Stimulated activated naive CD8-positive, alpha-beta T cell treated with anti-CD3 and anti-CD28 coated beads, Interleukin-15, Interleukin-2, amounts not matched to agents 100 U/mL and 50 U/mL, for 24 hours (primary cell): ENCODE measurements at regions not wholly inside any gene's neighbourhood (a gene's known extent, or its start where the extent isn't known, plus 50 kb on each side); places are given as distances from the start of the nearest gene placed in this dataset.

Experiments used
- ATAC-seq: fragments of 150-1000 bp; cut with Tn5 transposase; one replicate; pipeline ENCODE4 v1.10.0; 2021
- DNase-seq: peaks from one replicate; pipeline ENCODE4 v3.0.0; 2021

DNA sequence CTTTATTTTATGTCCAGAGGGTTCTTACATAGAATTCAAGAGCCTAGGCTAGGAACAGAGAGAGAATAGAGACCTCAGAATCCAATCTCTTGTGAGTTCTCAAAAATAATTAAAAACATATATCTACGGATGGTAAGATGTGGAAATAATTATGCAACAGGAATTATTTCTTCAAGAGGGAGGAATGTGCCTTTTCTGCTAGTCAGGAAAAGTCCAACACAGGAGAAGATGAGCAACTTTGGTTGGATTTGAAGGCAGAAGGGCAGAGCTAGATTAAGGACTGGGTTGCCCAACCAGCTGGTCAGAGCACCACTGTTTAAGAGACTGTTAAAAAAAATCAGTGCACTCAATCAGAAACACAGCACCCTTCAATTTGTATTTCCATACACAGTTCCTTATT, 365.5 kb downstream of the ETNK1 start:
- ATAC-seq (no peak), DNase-seq (no peak)

DNA sequence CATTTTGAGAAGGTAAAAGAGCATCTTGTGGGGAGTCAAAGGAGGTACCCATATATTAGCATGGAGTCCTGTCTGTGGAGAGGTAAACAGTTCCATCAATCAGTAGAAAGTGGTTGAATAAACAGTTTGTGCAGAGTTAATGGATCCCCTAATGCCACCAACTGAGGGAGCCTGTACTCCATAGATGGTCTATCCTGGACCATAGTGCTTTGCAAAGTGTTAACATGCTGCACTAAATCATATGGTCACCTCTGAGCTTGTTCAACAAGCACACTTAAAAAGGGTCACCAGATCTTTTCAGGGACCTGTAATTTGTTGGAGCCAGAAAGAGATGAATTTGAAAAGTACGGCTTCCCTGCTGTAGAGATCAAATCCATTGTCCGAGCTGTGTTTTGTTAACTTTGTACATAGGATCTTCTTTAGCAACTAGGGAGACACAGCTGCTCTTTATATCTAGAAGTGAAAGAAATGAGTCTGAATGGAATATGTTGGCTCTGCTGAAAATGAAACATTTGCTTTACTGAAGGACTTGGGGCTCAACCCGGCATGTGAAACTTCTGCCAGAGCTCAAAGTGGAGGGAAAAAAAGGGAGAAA, 366.4 kb downstream of the ETNK1 start:
- no peak for DNase-seq
- ATAC-seq = no peak

DNA sequence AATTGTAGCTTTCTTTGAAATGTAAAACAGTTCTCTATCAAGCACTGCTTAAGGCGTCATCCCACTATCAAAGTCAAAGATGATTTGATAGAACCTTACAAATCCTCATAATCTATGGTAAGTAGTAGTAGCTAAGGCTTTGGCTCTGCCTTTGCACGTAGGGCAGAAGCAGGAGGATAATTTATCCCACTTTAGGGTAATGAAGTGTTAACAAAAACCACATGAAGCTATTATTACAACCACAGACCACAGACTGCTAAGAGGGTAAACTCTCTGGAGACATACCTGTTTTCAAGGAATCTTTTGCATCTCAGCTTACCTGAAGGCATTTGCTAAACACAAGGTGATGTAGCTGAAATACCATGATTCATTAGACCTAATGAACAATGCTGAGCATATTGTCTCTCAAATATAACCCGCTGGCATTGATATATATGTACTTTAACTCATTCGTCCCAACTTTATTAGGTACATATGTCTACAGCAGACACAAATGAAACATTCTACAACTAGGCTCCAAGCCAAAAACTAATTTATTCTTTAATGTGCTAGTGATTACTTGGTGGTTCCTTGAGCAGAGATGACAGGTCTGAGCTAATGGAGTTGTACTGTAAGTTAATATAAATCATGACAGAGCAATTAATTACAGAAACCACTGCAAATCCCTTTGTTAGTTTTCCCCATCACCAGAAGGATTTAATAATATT, 368.8 kb downstream of the ETNK1 start:
- ATAC-seq (no peak), DNase-seq (no peak)

DNA sequence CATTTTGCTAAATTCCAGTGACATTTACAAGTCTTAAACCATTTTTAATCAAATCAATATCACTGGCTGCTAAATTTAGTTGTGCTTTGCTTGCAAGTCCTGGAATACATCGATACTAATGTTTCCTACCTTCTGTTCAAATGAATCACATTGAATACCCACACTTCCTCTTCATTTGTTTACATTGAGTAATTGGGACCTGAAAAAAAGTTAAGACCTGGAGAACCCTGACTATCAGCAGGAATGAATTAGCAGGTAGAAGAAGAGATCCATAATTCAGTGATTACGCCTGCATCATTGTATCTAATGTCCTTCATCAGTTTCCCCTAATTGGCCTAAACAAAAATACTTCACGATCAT, 369.3 kb downstream of the ETNK1 start:
- no peak for DNase-seq
- ATAC-seq = no peak

DNA sequence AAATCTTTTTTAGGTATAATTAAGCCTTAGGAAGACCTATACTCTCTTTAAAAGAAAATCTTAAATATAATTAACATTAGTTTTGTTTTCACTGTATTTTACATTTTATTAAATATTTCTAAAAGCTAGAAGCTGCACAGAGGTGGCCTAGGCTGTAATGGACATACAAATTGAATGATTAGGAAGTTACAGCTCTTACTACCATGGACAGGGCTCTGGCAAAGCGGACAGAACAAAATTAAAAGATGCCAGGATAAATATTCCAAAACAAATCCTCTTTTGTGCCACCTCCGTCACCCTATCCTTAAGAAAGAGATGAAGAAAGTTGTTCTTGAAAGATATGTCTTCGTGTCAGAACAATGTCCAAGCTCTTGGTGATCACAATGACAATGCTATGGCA, 376.5 kb downstream of the ETNK1 start:
- DNase-seq (no peak), ATAC-seq (no peak)

DNA sequence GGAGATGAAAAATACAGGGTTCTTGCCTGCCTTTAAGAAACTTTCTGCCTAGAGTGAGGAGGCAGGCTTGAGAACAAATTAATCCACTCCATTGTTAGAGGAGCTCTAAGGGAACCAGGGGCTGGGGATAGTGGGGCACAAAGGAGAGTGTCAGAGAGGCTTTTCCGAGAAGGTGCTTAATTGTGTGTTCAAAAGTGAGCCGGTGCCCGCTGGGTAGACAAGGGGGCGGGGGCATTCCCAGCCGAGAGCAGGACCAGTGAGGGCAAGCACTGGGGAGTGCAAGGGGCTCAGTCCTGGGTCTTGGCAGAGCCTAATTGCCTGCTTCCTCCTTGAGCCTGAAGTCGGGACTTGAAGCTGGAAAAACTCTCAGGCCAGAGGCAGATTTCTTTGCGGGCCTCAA, 377.4 kb downstream of the ETNK1 start:
- no peak for DNase-seq
- no peak for ATAC-seq

DNA sequence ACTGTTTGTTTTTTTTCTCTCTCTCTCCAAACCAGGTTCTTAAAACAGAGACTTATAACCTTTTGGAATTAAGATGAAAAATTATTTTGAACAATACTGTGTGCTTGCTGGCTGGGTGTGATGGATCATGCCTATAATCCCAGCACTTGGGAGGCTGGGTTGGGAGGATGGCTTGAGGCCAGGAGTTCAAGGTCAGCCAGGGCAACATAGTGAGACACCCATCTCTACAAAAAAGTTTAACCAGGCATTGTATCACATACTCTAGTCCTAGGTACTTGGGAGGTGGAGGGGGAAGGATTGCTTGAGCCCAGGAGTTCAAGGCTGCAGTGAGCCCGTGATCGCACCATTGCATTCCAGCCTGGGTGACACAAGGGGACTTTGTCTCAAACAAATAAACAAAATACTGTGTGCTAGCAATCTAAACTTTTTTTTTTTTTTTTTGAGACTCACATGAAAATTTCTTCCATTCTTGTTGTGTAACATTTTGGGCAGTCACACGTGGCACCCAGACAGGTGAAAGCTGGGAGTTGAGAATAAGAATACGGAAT, 379.6 kb downstream of the ETNK1 start:
- ATAC-seq = no peak
- no peak for DNase-seq

DNA sequence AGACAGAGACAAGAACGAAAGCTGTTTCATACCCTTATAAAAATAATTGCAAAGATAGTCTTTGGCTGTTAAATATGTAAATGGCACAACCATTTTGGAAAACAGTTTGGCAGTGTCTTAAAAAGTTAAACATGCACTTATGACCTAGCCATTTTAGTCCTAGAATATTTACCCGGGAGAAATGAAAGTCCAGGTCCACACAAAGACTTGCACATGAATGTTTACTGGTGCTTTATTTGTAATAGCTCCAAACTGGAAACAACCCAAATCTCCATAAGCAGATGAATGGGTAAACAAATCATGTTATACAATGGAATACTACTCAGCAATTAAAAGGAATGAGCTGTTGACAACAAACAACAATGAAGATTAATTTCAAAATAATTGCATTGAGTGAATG, 380.4 kb downstream of the ETNK1 start:
- ATAC-seq (no peak), DNase-seq (no peak)

DNA sequence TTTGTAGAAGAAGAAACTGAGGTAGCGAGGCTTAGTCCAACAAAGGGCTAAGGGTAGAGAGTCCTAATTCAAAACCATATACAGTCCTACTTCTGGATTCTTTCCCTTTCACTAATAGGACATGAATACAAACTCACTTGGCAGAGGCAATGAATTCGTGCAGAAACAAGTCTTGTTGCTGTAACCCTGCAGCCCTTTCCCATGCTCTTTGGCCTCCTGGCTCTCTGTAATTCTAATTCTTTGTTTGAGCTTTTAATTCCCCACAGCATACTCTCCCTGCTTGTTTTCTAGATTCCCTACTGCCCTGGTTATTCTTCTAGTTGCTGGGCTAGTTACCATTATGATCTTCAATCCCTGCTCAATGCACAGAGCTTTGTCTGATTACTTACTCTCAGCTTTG, 381.4 kb downstream of the ETNK1 start:
- no peak for ATAC-seq
- no peak for DNase-seq

DNA sequence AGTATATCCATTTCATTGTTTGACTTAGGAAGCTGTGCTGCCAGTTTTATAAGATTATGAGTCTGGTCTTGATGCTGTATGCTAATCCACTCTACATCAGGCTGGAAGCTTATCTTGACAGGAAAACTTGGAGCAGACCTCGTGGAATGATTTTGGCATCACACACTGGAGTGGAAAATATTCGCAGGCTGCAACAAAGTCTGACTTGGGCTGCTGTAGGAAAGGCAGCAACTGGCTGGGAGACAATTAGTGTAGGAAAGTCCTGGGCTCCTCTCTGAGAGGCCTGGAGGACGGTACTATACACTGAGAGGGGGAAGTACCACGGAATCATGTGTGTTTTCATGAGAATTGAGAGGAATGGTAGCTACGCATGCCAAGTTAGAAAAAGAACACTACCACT, 383.7 kb downstream of the ETNK1 start:
- no peak for ATAC-seq

DNA sequence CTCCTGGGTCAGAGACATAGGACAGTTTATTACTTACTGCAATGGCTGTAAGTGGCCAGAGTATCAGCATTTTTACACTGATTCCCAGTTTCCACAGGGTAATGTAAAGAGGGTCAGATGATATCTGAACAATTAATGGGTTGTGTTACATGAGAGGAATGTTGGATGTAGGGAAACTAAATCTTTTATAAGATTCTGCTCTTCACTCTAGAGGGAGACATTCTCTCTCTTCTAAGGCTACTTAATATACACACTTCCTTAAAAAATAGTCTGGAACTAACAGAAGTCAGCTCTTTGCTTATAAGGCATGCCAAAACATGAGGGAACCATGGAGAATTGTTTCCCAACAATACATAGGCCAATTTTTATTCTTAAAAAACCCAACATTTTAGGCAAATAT, 389.8 kb downstream of the ETNK1 start:
- DNase-seq (no peak), ATAC-seq (no peak)

More for the DNA sequence above, 383.7 kb downstream of the ETNK1 start:
- DNase-seq = no peak

DNA sequence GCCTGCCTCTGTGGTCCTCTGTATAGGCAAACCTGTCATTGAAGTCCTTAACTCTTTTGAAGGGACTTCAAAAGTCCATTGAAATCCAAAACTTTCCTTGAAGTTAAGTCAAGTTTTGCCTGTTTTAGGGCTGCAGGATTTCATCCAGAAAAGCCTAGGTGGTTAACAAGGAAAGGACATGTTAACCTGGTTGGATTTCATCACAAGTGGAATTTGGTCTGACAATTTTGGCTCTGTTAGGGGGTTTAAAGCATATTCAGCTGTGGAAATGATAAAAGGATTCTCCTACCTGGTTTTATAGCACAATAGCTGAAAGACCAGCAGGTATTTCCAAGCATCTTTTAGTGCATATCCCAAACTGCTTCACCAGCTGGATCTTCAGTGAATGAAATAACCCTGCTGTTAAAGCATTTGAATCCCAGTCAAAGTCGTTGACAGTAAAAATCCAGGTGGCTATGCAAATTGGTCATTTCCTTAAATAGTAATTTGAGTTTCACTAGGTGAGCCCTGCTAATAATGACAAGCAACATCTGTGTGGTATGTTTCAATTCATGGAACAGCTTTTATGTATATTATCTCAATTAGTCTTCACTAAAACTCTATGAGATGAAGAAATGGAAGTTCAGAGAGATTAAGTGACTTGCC, 400.5 kb downstream of the ETNK1 start:
- DNase-seq (no peak), ATAC-seq (no peak)

DNA sequence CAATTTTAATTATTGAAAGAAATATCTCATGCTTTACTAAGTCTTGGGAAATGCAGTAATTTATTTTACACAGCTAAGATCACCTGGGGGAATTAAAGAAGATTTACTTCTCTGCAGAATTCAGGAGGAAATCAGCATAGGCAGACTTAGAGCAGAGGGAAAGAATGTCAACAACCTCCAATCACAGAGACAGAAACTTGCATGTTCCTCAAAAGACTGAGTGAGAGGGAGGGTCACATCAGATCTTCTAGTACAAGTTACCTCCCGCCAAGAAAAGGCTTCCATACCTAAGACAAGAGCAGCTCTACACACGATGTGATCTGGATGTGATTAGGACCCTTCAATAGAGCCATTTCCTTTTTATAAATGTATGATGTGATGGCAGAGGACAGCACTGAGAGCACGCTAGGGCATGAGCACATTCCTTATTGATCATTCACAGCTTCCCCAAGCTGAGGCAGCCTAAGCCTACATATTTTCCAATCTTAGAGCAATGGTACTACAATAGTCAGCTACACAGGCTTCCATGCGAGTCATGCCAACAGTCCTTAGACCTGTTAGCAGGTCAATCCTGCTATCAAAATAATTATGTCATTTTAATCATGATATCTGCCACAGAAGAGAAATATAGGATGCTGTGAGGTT, 403.3 kb downstream of the ETNK1 start:
- DNase-seq = no peak
- no peak for ATAC-seq

DNA sequence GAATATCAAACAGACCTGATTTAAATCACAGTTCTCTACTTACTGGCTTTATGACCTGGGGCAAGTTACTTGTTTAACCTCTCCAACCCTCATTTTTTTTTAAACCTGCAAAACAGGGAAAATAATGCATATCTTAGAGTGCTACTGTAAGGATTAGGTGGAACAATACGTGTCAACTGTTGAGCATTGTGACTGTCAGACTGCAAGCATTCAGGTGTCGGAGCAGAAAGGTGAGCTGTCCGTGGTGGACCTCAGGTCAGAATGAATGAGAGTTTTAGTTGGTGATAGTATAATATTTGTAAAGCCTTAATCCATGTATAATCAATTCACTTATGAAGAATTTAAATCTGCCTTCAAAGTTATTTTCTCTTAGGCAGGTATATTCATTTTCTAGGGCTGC, 404.2 kb downstream of the ETNK1 start:
- ATAC-seq (no peak), DNase-seq (no peak)

DNA sequence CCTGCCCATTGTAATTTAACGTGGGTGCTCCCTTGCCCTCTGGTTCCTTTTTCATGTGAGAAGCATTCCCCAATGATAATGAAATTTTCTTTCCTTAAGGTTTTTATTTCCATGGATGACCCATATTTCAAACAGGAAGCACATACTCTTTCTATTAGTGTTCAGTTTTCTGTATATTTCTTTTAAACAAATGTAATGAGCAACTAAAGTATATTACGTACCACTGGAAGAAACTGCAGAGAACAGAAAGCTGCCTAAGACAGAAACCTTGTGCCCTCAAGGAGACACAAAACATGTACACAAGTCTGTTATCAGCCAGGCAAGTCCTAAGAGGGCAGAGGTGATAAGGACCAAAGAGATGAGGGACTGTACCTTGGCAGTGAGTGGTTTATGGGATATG, 414.9 kb downstream of the ETNK1 start:
- ATAC-seq (no peak), DNase-seq (no peak)

DNA sequence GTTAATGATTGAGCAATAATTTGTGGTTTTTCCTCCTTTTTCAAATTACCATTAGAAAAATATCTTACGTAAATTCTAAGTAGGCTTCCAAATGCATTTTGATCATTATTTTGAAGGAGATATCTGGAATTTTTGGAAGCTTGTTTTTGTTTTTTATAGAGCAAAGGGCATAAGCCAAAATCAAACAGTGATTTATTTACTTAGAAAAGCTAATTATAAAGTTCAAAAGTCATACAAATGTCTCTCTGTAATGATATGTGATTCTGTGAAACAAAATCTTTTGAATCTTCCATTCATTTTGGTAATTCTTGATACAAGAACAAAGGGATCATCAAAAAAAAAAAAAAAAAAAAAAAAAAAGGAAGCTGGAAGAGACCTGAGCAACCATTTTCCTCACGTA, 416.8 kb downstream of the ETNK1 start:
- ATAC-seq (no peak), DNase-seq (no peak)

DNA sequence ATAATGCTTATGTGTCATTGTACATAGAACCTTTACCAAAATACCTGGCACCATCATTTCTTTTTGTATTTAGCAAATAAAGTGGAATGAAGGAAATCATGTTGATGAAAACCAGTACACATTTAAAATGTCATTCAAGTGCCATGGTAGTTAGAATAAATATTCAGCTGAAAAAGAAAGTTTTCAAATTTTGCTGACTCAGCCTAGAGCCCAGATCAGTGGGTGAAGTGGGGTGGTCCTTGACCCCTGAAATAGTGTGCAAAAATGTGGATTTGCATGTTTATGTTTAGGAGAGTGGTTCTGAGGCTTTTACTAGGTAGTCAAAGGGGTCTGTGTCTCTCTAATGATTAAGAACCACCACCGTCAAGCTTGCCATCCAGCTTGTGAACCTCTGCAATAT, 418.7 kb downstream of the ETNK1 start:
- ATAC-seq (no peak), DNase-seq (no peak)

DNA sequence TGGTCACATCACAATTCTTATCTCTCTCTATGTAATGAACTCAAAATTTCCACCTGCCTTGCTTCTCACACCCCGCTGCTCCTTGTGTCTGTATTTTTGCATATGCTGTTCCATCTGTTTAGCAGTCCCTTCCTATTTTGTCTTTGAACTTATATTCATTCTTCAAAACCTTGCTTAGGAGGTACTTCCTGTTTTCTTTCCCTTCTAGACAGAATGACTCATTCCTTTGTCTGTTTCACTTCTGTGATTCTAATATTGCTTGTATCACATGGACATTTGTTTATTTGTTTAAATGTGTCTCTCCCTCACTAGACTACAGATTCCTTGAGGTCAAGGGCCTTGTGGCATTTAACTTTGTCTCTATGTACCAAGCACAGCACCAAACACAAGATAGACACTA, 424.2 kb downstream of the ETNK1 start:
- ATAC-seq = no peak

DNA sequence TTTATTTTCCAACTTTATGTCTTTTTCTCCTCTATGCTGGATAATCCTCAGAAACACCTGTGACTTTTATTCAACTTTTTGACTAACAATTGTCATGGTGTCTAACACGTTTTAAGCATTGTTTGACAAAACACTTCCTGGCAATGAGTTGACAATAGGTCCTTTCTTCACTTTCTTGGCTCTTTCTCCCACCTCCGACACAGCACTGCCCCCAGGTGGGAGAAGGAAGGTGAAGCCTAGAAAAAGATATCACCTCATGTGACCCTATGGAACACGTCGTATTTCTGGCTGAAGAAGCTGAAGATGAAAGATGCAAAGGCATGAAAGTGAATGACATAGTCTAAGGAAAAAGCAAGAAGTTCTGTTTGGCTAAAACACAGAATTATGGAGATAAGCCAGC, 430.0 kb downstream of the ETNK1 start:
- ATAC-seq = no peak
- no peak for DNase-seq

More for the DNA sequence above, 424.2 kb downstream of the ETNK1 start:
- DNase-seq = no peak

DNA sequence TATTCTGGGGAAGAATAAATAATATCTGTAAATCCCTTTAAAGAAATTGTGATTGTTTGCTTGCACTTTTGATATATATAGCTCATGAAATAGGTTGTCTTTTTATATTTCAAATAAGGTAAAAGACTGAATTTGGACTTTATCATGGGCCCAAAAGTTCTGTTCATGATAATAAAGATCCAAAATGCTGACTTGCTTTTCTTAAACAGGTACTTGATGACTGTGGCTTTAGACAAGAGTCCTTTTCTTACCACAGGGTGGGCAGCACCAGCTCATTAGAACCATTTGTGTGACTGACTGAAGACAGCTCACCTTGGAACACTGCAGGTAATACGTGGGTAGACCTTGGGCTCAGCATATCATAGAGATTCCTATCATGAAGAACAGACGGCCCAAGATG, 432.6 kb downstream of the ETNK1 start:
- no peak for ATAC-seq

DNA sequence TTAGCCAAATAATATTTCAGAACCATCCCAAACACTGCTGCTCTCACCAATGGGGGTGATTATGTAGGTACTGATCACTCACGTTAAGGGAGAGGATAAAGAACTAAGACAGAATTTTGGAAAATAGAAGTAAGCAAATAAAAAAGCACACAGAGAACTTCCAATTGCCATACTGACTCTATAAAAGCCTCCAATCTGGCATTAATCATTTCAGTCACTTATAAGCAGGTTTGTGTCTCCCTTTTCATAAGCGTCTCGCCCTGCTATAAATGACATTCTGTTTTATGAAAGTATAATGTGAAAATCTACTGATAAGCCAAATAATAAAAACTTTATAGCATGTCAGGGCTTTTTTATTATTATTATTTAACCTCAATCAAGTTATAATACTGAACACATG, 435.2 kb downstream of the ETNK1 start:
- DNase-seq (no peak), ATAC-seq (no peak)

More for the DNA sequence above, 432.6 kb downstream of the ETNK1 start:
- no peak for DNase-seq

DNA sequence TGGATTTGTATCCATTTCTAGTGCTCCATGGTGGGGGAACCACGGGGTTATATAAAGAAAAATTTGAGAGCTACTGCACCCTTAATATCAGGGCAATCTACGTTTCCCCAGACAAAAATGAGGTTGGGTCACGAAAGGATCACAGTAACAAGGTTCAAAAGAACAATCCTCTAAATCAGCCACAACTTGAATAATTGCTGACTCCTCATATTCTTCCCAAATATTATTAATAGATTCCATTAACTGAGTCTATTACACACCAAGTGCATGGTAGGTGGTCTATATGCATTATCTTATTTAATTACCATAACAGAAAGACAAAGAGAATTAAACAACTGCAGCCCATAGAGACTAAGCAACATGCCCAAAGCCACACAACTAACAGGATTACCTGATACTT, 438.2 kb downstream of the ETNK1 start:
- DNase-seq = no peak
- no peak for ATAC-seq

DNA sequence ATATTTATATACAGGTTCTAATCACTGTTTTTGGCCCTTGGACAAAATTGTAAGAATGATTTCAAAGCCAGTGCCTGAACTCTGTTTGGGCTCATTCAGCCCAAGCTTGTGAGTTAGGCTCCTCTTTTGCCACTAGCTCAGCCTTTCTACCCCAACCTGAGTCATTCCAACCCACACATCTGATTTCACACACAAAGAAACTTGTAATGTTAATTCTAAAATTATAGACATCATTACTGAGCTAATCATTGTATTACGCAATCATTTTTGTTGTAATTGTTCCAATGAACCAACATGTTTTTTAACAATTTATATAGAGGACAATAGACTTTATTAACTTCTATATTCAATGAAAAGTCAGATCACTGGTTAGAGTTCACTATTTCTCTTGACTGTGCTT, 441.1 kb downstream of the ETNK1 start:
- no peak for ATAC-seq
- no peak for DNase-seq
